ENCODE measurements at regions not wholly inside any gene's neighbourhood (a gene's known extent, or its start where the extent isn't known, plus 50 kb on each side); places are given as distances from the start of the nearest gene placed in this dataset.

DNA sequence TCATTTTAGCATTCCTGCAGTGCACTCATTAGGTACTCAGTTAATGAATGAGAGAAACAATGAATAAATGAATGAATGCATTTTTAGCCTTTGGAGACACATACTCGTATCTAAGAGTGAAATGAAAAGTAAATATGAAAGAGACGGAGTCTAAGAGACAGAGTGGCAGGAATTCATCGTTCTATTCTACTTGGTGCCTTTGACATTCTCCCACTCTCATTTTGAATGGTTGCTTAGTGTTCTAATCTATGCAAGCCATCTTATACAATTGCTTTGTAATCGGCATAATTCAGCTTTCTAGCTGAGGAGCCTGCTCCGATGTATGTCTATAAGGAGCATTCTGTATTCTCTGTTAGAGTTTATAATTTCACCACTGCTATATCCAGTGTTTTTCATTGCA, 554.9 kb downstream of the PLCL1 start:
- Histone ChIP-seq H3K27me3 (ENCODE audit: control insufficient read depth, insufficient read depth, low read length) (no peaks in the 10 kb centered on the region), H3K36me3 (ENCODE audit: control insufficient read depth, insufficient read depth, low read length) (no peaks in the 10 kb centered on the region), H3K4me3 (ENCODE audit: low read depth, low read length) (no peak overlapping the region)
- ChIA-PET POLR2A (no interaction called here), CTCF (no interaction called here)
- DNase-seq (ENCODE audit: low read depth), result no peak
- TF ChIP-seq, protein P1, sequence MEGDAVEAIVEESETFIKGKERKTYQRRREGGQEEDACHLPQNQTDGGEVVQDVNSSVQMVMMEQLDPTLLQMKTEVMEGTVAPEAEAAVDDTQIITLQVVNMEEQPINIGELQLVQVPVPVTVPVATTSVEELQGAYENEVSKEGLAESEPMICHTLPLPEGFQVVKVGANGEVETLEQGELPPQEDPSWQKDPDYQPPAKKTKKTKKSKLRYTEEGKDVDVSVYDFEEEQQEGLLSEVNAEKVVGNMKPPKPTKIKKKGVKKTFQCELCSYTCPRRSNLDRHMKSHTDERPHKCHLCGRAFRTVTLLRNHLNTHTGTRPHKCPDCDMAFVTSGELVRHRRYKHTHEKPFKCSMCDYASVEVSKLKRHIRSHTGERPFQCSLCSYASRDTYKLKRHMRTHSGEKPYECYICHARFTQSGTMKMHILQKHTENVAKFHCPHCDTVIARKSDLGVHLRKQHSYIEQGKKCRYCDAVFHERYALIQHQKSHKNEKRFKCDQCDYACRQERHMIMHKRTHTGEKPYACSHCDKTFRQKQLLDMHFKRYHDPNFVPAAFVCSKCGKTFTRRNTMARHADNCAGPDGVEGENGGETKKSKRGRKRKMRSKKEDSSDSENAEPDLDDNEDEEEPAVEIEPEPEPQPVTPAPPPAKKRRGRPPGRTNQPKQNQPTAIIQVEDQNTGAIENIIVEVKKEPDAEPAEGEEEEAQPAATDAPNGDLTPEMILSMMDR (IDR thresholded peaks at IDR 0.05; ENCODE audit: insufficient read depth, low read depth, low read length), result no peak

DNA sequence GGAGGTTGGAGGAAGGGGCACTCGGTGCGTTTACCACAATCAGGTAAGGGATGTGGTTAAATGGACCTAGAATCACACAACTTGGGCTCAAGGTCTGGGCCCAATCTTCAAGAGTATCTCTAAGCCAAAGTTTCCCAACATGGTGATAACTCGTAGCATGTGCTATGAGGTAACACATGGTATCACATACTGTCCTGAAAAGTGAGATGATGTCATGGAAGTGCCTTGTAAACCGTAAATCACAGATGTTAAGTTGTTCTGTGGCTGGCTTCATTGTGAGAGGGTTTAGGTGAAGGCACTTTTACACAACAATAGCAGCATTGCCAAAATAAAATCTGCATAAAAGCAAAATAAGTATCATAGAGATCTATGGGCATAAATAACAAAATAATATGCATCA, 551.8 kb downstream of the PLCL1 start:
- H3K27me3 ChIP-seq (ENCODE audit: control insufficient read depth, insufficient read depth, low read length), result no peaks in the 10 kb centered on the region
- no peak for DNase-seq (ENCODE audit: low read depth)
- H3K36me3 ChIP-seq (ENCODE audit: control insufficient read depth, insufficient read depth, low read length), result no peaks in the 10 kb centered on the region
- H3K4me3 ChIP-seq (ENCODE audit: low read depth, low read length), result no peak overlapping the region
- TF ChIP-seq, protein P1 (IDR thresholded peaks at IDR 0.05; ENCODE audit: insufficient read depth, low read depth, low read length), result no peak
- POLR2A ChIA-PET, result no interaction called here
- CTCF ChIA-PET, result no interaction called here

DNA sequence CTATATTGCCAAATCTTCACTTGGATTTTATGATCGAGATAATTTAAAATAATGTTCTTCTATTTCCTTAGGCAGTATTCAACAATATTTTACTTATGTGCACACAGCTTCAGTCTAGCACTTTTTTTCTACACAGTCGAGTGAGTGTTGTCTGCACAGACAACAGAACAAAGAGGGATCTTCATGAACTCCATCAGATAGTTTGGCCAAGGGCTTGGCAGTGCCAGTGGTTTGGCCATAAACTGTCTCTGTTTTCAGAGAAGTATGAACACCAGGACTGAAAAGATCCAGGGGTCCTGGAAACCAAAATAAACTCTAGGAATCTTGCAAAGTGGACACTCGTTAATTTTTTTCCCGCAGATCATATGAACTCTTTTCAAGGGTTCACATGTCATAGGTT, 547.3 kb downstream of the PLCL1 start:
- ChIA-PET POLR2A (no interaction called here), CTCF (interaction anchor here (1.8 kb wide), 1 partner anchor 42 kb away, joined by 4 read pairs; no protein-coding TSS in a partner anchor)
- DNase-seq (ENCODE audit: low read depth), result no peak
- H3K36me3 ChIP-seq (ENCODE audit: control insufficient read depth, insufficient read depth, low read length), result no peaks in the 10 kb centered on the region
- H3K4me3 ChIP-seq (ENCODE audit: low read depth, low read length), result no peak overlapping the region
- H3K27me3 ChIP-seq (ENCODE audit: control insufficient read depth, insufficient read depth, low read length), result no peaks in the 10 kb centered on the region
- TF ChIP-seq, protein P1 (IDR thresholded peaks at IDR 0.05; ENCODE audit: insufficient read depth, low read depth, low read length), result no peak

DNA sequence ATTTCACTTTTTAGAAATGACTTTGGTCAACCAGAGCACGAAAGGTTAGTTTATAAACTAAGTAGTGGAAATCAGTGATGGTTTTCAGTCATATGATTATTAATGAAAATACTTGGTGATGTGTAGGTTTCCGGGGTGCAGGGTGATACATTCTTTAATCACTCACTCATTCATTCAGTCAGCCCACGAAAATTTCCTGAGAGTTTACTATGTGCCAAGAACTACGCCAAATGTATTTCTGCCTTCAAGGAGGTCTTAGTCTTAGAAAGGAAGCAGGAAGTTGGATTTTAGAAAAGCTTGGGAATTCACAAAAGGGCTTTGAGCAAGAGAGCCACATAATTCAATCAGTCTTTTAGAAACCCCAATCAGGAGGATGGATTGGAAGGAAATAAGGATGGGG, 543.6 kb downstream of the PLCL1 start:
- ChIA-PET CTCF (interaction anchor here (0.6 to 1.0 kb wide), 3 partner anchors 13 to 33 kb away, joined by 3 to 4 read pairs (median 3); no protein-coding TSS in a partner anchor), POLR2A (interaction anchor here (0.5 kb wide), 1 partner anchor 310 kb away, joined by 3 read pairs; no protein-coding TSS in a partner anchor)
- H3K27me3 ChIP-seq (ENCODE audit: control insufficient read depth, insufficient read depth, low read length), result no peaks in the 10 kb centered on the region
- TF ChIP-seq, protein P1 (IDR thresholded peaks at IDR 0.05; ENCODE audit: insufficient read depth, low read depth, low read length), result no peak
- no peak overlapping the region for H3K4me3 ChIP-seq (ENCODE audit: low read depth, low read length)
- no peak for DNase-seq (ENCODE audit: low read depth)
- H3K36me3 ChIP-seq (ENCODE audit: control insufficient read depth, insufficient read depth, low read length), result no peaks in the 10 kb centered on the region

DNA sequence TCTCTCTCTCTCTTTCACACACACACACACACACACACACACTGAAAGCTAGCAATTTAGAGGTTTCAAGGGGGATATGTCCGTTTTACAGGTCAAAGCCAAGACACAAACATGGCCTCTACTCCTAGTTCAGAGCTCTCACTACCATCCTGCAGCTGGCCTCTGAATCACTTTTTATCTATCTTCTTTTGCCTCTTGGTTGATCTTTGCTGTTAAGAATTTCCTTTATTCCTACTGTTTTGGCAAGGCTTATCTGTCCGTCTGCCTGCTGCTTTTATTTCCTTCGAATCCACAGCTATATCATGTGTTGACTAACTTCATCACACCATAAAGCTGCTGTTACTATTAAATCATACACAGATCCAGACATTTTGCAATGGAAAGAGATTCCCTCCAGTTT, 543.0 kb downstream of the PLCL1 start:
- Histone ChIP-seq H3K4me3 (ENCODE audit: low read depth, low read length) (no peak overlapping the region), H3K27me3 (ENCODE audit: control insufficient read depth, insufficient read depth, low read length) (no peaks in the 10 kb centered on the region), H3K36me3 (ENCODE audit: control insufficient read depth, insufficient read depth, low read length) (no peaks in the 10 kb centered on the region)
- DNase-seq (ENCODE audit: low read depth), result no peak
- ChIA-PET CTCF (interaction anchor here (0.6 to 0.7 kb wide), 2 partner anchors 14 to 1141 kb away, joined by 3 read pairs; no protein-coding TSS in a partner anchor), POLR2A (no interaction called here)
- TF ChIP-seq, protein P1 (IDR thresholded peaks at IDR 0.05; ENCODE audit: insufficient read depth, low read depth, low read length), result no peak
